CD4-positive, alpha-beta T cell (primary cell): ENCODE measurements at regions not wholly inside any gene's neighbourhood (a gene's known extent, or its start where the extent isn't known, plus 50 kb on each side); places are given as distances from the start of the nearest gene placed in this dataset.

Experiments
- ATAC-seq: fragments of 200-7000 bp; cut with Tn5 transposase; one replicate; pipeline ENCODE4 v1.10.0; 2022; ENCODE audit warnings: mild to moderate bottlenecking; ENCODE audit not compliant: poor library complexity
- CTCF ChIA-PET: fragments of 350-600 bp; sonication (Branson Sonifier 250); formaldehyde crosslinking; loops from one replicate; lab custom pipeline; 2021; ENCODE audit warnings: antibody characterized with exemption, inconsistent platforms; lab: Charles Lee
- POLR2A ChIA-PET: fragments of 350-600 bp; sonication (Branson Sonifier 250); formaldehyde crosslinking; loops from one replicate; lab custom pipeline; 2021; ENCODE audit warnings: antibody characterized with exemption, inconsistent platforms; lab: Charles Lee
- DNase-seq, 14 experiments: peaks; one replicate each; pipeline ENCODE4 v3.0.0-alpha.2; 2013 to 2020; ENCODE audit warnings: mixed read lengths in 2 of 14
- H3K27ac ChIP-seq, 2 donors: one replicate each; pipeline versions ENCODE4 v1.5.1 to v1.7.0; 2013; ENCODE audit warnings: low read length in 2 of 2, low read depth in 1 of 2, mild to moderate bottlenecking in 1 of 2
- H3K27me3 ChIP-seq, 2 experiments: 1 replicate in 1 of 2; 2 replicates in 1 of 2; pipeline versions ENCODE4 v1.6.1 to v1.7.0; 2013; ENCODE audit warnings: low read length in 2 of 2, control low read depth in 1 of 2, mild to moderate bottlenecking in 1 of 2, moderate library complexity in 1 of 2; ENCODE audit not compliant: insufficient read depth in 2 of 2, control insufficient read depth in 1 of 2
- H3K36me3 ChIP-seq: one replicate; pipeline ENCODE4 v1.6.1; 2013; ENCODE audit warnings: low read length, control low read depth; ENCODE audit not compliant: insufficient read depth
- H3K4me1 ChIP-seq: one replicate; pipeline ENCODE4 v1.6.1; 2013; ENCODE audit warnings: low read length, control low read depth; ENCODE audit not compliant: insufficient read depth
- H3K4me3 ChIP-seq: one replicate; pipeline ENCODE4 v1.5.1; 2013; ENCODE audit warnings: mild to moderate bottlenecking, low read length, moderate library complexity
- H3K9me3 ChIP-seq, 2 experiments: 1 replicate in 1 of 2; 2 replicates in 1 of 2; pipeline versions ENCODE4 v1.6.1 to v1.7.0; 2013; ENCODE audit warnings: low read length in 2 of 2, mild to moderate bottlenecking in 2 of 2, control low read depth in 1 of 2, moderate library complexity in 1 of 2; ENCODE audit not compliant: control insufficient read depth in 1 of 2, insufficient read depth in 1 of 2
- H3K27ac Mint-ChIP-seq: one replicate; pipeline ENCODE4 v1.8.0; 2020; ENCODE audit warnings: mixed read lengths
- H3K27me3 Mint-ChIP-seq: one replicate; pipeline ENCODE4 v1.8.0; 2021; ENCODE audit warnings: mixed read lengths
- H3K36me3 Mint-ChIP-seq: one replicate; pipeline ENCODE4 v1.8.0; 2021; ENCODE audit warnings: low read depth, mixed read lengths
- H3K4me1 Mint-ChIP-seq: one replicate; pipeline ENCODE4 v1.8.0; 2021; ENCODE audit warnings: low read depth, mixed read lengths
- H3K4me3 Mint-ChIP-seq: one replicate; pipeline ENCODE4 v1.8.0; 2020; ENCODE audit warnings: mild to moderate bottlenecking, mixed read lengths
- H3K9me3 Mint-ChIP-seq: one replicate; pipeline ENCODE4 v1.8.0; 2020; ENCODE audit warnings: mixed read lengths
- CTCF ChIP-seq: fragments of 200-600 bp; IDR thresholded peaks from one replicate; pipeline ENCODE4 v1.8.0; 2022; ENCODE audit warnings: antibody characterized with exemption, mild to moderate bottlenecking
- intact Hi-C, 2 experiments: fragments of 100-400 bp; cut with DNase I in 1 of 2; cut with micrococcal nuclease in 1 of 2; formaldehyde crosslinking; loops; one replicate each; pipeline versions ENCODE4 v1.15.1 to v1.9.0; 2023 to 2025; cut with DNase I, micrococcal nuclease

DNA sequence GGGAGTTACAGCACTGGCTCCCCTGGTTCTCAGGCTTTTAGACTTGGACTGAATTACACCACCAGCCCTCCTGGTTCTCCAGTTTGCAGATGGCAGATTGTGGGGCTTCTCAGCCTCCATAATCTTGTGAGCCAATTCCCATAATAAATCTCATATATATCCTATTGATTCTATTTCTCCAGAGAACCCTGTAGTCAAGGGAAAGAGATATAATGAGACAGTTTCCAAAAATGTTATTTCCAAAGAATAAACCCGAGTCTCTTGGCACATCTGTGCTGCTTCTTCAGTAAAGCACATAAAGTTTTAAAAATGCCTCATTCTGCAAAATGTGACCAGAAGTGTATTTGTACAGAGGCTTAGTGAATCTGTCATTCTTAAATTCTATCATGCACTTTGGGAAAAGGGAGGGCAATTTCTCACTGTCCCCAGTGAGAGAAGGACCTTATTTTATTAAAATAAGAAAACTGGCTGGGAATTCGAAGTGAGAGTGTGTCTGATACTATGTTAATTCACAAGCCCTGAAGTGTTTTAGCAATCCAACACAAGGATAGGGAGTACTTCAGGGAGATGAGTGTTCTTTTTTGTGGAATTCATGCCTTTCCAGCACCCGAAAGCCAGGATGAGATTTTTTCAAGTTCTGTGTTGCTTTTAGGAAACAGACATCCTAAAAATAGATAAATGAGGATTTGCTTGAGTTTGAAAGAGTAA, 282.4 kb upstream of the CHAC2 start:
- Histone ChIP-seq H3K9me3 (peaks cover 0 to 4% of the 10 kb centered on the region in 2 experiments), H3K4me1 (no peaks in the 10 kb centered on the region), H3K27me3 (no peaks in the 10 kb centered on the region), H3K36me3 (no peaks in the 10 kb centered on the region), H3K27ac (no peak overlapping the region), H3K4me3 (no peak overlapping the region)
- H3K36me3 Mint-ChIP-seq: no peaks in the 10 kb centered on the region
- H3K9me3 Mint-ChIP-seq: peaks cover 3% of the 10 kb centered on the region
- CTCF ChIA-PET: no interaction called here
- no peak overlapping the region for H3K27ac Mint-ChIP-seq
- H3K27me3 Mint-ChIP-seq: peaks cover 5% of the 10 kb centered on the region
- intact Hi-C loops: no loop called here
- no peaks in the 10 kb centered on the region for H3K4me1 Mint-ChIP-seq
- H3K4me3 Mint-ChIP-seq: no peak overlapping the region
- DNase-seq (no peak), ATAC-seq (no peak)
- no peak for TF ChIP-seq CTCF
- POLR2A ChIA-PET: no interaction called here

GRCh38 chr2:53484531-53484930, 283.1 kb upstream of the CHAC2 start:
- no peak for TF ChIP-seq CTCF
- ATAC-seq (no peak), DNase-seq (no peak)
- CTCF ChIA-PET: no interaction called here
- Histone ChIP-seq H3K9me3 (peaks cover 0 to 4% of the 10 kb centered on the region in 2 experiments), H3K27ac (no peak overlapping the region), H3K4me1 (no peaks in the 10 kb centered on the region), H3K27me3 (no peaks in the 10 kb centered on the region), H3K4me3 (no peak overlapping the region), H3K36me3 (no peaks in the 10 kb centered on the region)
- H3K27me3 Mint-ChIP-seq: peaks cover 5% of the 10 kb centered on the region
- no peak overlapping the region for H3K4me3 Mint-ChIP-seq
- intact Hi-C loops: no loop called here
- POLR2A ChIA-PET: no interaction called here
- peaks cover 3% of the 10 kb centered on the region for H3K9me3 Mint-ChIP-seq
- no peak overlapping the region for H3K27ac Mint-ChIP-seq
- no peaks in the 10 kb centered on the region for H3K4me1 Mint-ChIP-seq
- no peaks in the 10 kb centered on the region for H3K36me3 Mint-ChIP-seq

DNA sequence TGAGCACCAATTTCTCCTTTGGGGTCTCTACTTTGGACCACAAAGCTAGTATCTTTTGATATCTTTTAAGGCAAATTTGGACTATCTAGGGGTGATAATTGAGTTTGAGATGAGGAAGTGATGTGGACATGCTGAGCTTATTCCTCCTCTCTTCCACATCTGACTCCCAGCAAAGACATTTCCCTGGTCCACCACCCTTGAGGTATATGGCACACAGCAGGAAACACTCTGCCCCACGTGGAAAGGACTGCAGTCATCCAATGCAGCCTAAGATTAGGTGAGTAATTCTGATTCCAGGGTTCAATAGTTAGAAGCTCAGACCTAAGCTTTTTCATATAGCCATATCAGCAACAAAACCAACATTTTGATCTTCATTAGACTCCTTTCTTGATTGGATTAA, 290.1 kb upstream of the CHAC2 start:
- no peaks in the 10 kb centered on the region for H3K4me1 ChIP-seq
- H3K27me3 ChIP-seq: no peaks in the 10 kb centered on the region
- no peaks in the 10 kb centered on the region for H3K36me3 ChIP-seq
- intact Hi-C loops: no loop called here
- Mint-ChIP-seq H3K36me3 (no peaks in the 10 kb centered on the region), H3K4me3 (no peak overlapping the region), H3K4me1 (no peaks in the 10 kb centered on the region), H3K27me3 (peaks cover 3% of the 10 kb centered on the region), H3K9me3 (peaks cover 3% of the 10 kb centered on the region), H3K27ac (no peak overlapping the region)
- H3K4me3 ChIP-seq: no peak overlapping the region
- ChIA-PET CTCF (no interaction called here), POLR2A (no interaction called here)
- H3K27ac ChIP-seq: no peak overlapping the region
- no peaks in the 10 kb centered on the region for H3K9me3 ChIP-seq
- no peak for TF ChIP-seq CTCF
- DNase-seq (no peak), ATAC-seq (no peak)
